ENCODE measurements at regions not wholly inside any gene's neighbourhood (a gene's known extent, or its start where the extent isn't known, plus 50 kb on each side); places are given as distances from the start of the nearest gene placed in this dataset.

DNA sequence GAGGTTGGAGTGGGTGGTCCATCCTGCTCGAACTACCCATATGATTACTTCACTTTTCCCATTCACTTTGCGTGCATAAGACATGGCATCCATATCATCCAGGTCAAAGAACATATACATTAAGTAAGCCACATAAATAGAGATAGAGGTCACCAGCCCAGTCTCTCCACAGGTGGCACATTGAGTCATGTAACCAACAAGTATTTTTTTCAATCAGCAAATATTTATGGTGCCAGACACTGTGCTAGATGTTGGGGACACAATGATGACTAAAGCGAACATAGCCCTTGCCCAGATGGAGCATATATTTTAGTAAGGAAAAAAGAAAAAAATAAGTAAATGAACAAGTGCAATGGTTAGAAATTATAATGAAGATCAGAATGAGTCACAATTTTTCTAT, 83.6 kb upstream of the LCLAT1 start:
- Histone ChIP-seq H3K9me3 (ENCODE audit: control insufficient read depth, insufficient read depth, low read depth, low read length) (no peaks in the 10 kb centered on the region), H3K4me1 (ENCODE audit: control insufficient read depth, insufficient read depth, low read length) (no peaks in the 10 kb centered on the region), H3K4me3 (ENCODE audit: low read depth, low read length) (no peak overlapping the region), H3K27ac (ENCODE audit: extremely low read depth, low read depth, low read length) (no peak overlapping the region), H3K36me3 (ENCODE audit: control insufficient read depth in 2 of 2, insufficient read depth in 1 of 2, low read length in 2 of 2) (no peaks in the 10 kb centered on the region)
- TF ChIP-seq ZNF174 (tag by site-specific recombination; IDR thresholded peaks at IDR 0.05) (no peak), ZBTB17 (tag by site-specific recombination; IDR thresholded peaks at IDR 0.05) (no peak), ZNF114 (tag by site-specific recombination; IDR thresholded peaks at IDR 0.05) (no peak), ZXDB (tag by site-specific recombination; IDR thresholded peaks at IDR 0.05) (no peak)
- TF ChIP-seq, protein P1, sequence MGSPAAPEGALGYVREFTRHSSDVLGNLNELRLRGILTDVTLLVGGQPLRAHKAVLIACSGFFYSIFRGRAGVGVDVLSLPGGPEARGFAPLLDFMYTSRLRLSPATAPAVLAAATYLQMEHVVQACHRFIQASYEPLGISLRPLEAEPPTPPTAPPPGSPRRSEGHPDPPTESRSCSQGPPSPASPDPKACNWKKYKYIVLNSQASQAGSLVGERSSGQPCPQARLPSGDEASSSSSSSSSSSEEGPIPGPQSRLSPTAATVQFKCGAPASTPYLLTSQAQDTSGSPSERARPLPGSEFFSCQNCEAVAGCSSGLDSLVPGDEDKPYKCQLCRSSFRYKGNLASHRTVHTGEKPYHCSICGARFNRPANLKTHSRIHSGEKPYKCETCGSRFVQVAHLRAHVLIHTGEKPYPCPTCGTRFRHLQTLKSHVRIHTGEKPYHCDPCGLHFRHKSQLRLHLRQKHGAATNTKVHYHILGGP (tag by site-specific recombination; IDR thresholded peaks at IDR 0.05): no peak
- TF ChIP-seq, protein P2, sequence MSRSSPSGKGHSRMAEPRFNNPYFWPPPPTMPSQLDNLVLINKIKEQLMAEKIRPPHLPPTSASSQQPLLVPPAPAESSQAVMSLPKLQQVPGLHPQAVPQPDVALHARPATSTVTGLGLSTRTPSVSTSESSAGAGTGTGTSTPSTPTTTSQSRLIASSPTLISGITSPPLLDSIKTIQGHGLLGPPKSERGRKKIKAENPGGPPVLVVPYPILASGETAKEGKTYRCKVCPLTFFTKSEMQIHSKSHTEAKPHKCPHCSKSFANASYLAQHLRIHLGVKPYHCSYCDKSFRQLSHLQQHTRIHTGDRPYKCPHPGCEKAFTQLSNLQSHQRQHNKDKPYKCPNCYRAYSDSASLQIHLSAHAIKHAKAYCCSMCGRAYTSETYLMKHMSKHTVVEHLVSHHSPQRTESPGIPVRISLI (tag by site-specific recombination; IDR thresholded peaks at IDR 0.05): no peak
- CTCF ChIA-PET: interaction anchor here (0.7 kb wide), 1 partner anchor 142 kb away, joined by 3 read pairs; no protein-coding TSS in a partner anchor
- POLR2A ChIA-PET: no interaction called here

DNA sequence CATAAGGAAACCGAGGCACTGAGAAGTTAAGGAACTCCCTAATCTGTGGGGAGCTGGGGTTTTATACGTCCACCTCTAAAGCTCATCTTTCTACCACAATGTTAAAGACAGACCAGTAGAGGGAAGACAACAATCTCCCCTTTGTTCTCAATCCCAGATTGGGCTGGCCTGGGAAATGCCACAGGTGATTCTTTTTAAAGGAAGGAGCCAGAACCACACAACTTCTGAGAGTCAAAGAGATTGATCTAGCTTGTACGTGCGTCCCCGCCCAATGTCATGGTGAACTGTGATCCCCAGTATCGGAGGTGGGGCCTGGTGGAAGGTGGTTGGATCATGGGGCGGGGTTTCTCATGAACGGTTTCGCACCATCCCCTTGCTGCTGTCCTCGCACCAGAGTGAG, 81.8 kb upstream of the LCLAT1 start:
- Histone ChIP-seq H3K4me1 (ENCODE audit: control insufficient read depth, insufficient read depth, low read length) (no peaks in the 10 kb centered on the region), H3K27ac (ENCODE audit: extremely low read depth, low read depth, low read length) (no peak overlapping the region), H3K9me3 (ENCODE audit: control insufficient read depth, insufficient read depth, low read depth, low read length) (no peaks in the 10 kb centered on the region), H3K36me3 (ENCODE audit: control insufficient read depth in 2 of 2, insufficient read depth in 1 of 2, low read length in 2 of 2) (no peaks in the 10 kb centered on the region), H3K4me3 (ENCODE audit: low read depth, low read length) (no peak overlapping the region)
- CTCF ChIA-PET: no interaction called here
- TF ChIP-seq, protein P3, sequence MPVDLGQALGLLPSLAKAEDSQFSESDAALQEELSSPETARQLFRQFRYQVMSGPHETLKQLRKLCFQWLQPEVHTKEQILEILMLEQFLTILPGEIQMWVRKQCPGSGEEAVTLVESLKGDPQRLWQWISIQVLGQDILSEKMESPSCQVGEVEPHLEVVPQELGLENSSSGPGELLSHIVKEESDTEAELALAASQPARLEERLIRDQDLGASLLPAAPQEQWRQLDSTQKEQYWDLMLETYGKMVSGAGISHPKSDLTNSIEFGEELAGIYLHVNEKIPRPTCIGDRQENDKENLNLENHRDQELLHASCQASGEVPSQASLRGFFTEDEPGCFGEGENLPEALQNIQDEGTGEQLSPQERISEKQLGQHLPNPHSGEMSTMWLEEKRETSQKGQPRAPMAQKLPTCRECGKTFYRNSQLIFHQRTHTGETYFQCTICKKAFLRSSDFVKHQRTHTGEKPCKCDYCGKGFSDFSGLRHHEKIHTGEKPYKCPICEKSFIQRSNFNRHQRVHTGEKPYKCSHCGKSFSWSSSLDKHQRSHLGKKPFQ (tag by site-specific recombination; IDR thresholded peaks at IDR 0.05): no peak
- TF ChIP-seq, protein P4, sequence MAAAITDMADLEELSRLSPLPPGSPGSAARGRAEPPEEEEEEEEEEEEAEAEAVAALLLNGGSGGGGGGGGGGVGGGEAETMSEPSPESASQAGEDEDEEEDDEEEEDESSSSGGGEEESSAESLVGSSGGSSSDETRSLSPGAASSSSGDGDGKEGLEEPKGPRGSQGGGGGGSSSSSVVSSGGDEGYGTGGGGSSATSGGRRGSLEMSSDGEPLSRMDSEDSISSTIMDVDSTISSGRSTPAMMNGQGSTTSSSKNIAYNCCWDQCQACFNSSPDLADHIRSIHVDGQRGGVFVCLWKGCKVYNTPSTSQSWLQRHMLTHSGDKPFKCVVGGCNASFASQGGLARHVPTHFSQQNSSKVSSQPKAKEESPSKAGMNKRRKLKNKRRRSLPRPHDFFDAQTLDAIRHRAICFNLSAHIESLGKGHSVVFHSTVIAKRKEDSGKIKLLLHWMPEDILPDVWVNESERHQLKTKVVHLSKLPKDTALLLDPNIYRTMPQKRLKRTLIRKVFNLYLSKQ (tag by site-specific recombination; IDR thresholded peaks at IDR 0.05; ENCODE audit: borderline replicate concordance): no peak
- TF ChIP-seq ZNF558 (tag by site-specific recombination; IDR thresholded peaks at IDR 0.05) (no peak), ZNF155 (tag by site-specific recombination; IDR thresholded peaks at IDR 0.05) (no peak)
- POLR2A ChIA-PET: no interaction called here

DNA sequence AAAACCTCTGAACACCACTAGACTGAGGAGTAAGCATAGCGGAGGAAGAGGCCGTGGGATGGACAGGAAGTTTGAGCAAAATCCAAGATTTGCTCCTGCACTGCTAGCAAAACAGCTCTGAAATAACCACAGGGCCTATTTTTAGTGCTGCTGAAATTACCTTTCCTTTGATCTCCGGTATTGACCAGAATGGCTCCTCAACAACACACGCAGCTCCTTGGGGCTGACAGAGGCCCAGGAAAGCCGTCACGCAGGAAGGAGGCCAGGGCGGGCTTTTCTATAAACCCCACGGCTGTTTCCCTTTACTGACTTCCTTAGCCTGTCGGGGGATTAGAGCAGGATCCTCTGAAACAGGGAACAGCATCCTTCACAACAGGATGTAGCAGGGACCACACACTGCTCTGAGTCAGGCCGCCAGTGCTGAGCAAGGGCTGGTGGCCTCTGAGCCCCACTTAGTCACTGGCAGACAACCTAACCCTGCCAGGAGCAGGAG, 80.8 kb upstream of the LCLAT1 start:
- H3K27ac ChIP-seq (ENCODE audit: extremely low read depth, low read depth, low read length): no peak overlapping the region
- TF ChIP-seq TCF7L2 (IDR thresholded peaks at IDR 0.05; ENCODE audit: borderline replicate concordance, low read depth, low read length) (no peak), ZFHX2 (tag by site-specific recombination; conservative IDR thresholded peaks at IDR 0.05) (no peak), GFI1B (tag by site-specific recombination; IDR thresholded peaks at IDR 0.05) (no peak)
- POLR2A ChIA-PET: no interaction called here
- no peaks in the 10 kb centered on the region for H3K9me3 ChIP-seq (ENCODE audit: control insufficient read depth, insufficient read depth, low read depth, low read length)
- H3K36me3 ChIP-seq (ENCODE audit: control insufficient read depth in 2 of 2, insufficient read depth in 1 of 2, low read length in 2 of 2): no peaks in the 10 kb centered on the region
- no peaks in the 10 kb centered on the region for H3K4me1 ChIP-seq (ENCODE audit: control insufficient read depth, insufficient read depth, low read length)
- CTCF ChIA-PET: no interaction called here
- no peak overlapping the region for H3K4me3 ChIP-seq (ENCODE audit: low read depth, low read length)

Measured in HEK293 (cell line).